ENCODE measurements at regions not wholly inside any gene's neighbourhood (a gene's known extent, or its start where the extent isn't known, plus 50 kb on each side); places are given as distances from the start of the nearest gene placed in this dataset.

DNA sequence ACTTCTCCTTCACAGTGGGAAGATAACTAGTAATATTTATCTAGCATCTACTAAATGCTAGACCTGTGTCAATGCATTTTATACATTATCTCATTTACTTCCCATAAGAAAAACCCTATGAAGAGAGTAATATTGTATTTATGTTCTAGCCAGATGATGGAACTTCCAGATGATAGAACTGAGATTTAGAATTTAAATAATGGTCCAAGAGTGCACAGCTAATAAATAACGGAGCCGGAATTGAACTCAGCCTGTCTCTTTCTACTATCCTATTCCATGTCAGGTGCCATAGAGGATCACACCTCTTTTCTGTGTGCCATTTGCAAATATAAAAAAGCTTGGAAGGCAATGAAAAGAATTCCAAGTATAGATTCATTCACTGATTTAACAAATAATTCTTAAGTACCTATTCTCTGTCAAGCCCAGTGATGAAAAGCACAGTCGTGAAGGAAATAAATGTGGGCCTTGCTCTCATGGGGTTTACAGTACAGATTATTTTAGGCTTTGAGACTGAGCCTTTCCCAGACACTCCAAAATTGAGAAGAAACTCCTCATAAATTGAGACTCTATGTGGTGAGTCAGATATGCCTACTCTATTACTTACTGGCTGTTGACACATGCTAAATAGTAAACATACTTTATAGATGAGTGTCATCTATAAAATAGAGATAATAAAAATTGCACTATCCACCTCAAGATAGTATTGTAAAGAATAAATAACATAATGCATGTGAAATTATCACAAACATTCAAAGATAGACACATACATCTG, 378.0 kb upstream of the PRMT6 start:
- TF ChIP-seq, protein P1, sequence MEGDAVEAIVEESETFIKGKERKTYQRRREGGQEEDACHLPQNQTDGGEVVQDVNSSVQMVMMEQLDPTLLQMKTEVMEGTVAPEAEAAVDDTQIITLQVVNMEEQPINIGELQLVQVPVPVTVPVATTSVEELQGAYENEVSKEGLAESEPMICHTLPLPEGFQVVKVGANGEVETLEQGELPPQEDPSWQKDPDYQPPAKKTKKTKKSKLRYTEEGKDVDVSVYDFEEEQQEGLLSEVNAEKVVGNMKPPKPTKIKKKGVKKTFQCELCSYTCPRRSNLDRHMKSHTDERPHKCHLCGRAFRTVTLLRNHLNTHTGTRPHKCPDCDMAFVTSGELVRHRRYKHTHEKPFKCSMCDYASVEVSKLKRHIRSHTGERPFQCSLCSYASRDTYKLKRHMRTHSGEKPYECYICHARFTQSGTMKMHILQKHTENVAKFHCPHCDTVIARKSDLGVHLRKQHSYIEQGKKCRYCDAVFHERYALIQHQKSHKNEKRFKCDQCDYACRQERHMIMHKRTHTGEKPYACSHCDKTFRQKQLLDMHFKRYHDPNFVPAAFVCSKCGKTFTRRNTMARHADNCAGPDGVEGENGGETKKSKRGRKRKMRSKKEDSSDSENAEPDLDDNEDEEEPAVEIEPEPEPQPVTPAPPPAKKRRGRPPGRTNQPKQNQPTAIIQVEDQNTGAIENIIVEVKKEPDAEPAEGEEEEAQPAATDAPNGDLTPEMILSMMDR (IDR thresholded peaks at IDR 0.05; ENCODE audit: extremely low read depth, insufficient read depth, missing control alignments) = no peak
- in situ Hi-C loops (cut with MboI; ENCODE audit: low pct_unique_long_range_greater_than_20kb, low sequenced_read_pairs, unreplicated experiment) = no loop called here
- DNase-seq (ENCODE audit: low spot score) = no peak

DNA sequence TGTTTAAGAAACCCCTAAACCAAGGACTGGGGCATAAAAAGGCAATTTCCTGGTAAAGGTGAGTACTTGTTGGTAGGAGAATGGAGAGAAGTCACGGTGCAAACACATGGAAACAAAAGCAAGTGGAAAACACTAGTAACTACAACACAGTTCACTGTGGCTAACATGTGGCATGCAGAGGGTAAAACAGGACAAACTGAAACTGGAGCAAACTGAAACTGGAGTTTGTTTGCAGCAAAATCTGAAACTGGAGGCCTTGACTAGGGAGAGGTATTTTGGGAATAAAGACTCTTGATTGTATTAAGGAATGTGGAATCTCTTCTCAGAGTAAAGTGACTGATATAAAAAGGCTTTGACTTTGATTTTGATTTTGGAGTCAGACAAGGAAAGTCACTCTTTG, 376.3 kb upstream of the PRMT6 start:
- in situ Hi-C loops (cut with MboI; ENCODE audit: low pct_unique_long_range_greater_than_20kb, low sequenced_read_pairs, unreplicated experiment) = no loop called here
- DNase-seq (ENCODE audit: low spot score) = no peak
- TF ChIP-seq, protein P1 (IDR thresholded peaks at IDR 0.05; ENCODE audit: extremely low read depth, insufficient read depth, missing control alignments) = no peak

DNA sequence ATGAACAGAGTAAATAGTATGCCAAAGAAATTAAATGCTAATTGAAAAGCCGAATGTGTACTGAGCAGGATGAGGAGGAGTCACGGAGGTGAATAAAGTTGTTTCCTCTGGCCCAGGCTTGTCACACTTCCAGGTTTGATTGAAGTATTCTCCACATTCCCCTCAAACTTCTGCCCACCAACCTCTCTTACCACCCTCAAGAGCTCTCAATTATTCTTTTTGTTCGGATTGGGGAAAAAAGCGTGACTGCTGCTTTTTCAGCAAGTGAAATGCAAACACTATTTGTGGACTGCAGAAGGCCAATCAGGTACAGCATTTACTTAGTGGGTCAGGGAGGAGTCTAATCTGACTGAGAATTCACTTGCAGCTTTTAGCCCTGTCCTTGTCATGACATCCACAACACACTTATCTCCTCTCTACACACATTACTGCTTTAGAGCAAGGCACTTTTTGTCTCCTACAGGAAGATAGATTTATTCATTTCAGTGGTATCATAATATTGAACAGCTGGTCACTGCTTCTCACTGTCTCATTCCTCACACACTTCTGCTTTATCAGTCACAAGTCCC, 375.6 kb upstream of the PRMT6 start:
- in situ Hi-C loops (cut with MboI; ENCODE audit: low pct_unique_long_range_greater_than_20kb, low sequenced_read_pairs, unreplicated experiment) = no loop called here
- TF ChIP-seq, protein P1 (IDR thresholded peaks at IDR 0.05; ENCODE audit: extremely low read depth, insufficient read depth, missing control alignments) = no peak
- DNase-seq (ENCODE audit: low spot score) = no peak

DNA sequence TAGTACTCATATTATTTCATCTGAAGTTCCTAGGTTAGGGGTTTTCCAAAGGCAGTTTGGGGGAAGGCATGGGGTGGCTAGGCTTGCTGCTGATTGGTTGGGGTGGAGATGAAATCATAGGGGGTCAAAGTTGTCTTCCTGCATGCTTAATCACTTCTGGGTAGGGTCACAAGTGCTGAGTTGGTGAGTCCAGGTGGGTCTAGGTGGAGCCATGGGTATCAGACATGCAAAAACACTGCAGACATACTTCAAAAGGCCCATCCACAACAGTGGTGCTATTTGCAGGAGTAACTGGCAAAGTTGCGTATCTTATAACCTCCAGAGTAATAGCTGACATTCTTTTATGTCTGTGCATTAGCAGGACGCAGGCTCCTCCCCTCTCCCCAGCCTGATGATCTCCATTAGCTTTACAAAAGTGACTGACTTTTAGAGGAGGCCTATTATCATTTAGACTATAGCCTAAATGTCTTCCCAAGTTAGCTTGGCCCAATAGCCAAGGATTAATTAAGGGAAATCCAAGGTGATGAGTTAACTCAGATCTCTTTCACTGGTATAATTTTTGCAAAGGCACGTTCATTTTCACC, 374.4 kb upstream of the PRMT6 start:
- TF ChIP-seq, protein P1 (IDR thresholded peaks at IDR 0.05; ENCODE audit: extremely low read depth, insufficient read depth, missing control alignments) = no peak
- DNase-seq (ENCODE audit: low spot score) = no peak
- in situ Hi-C loops (cut with MboI; ENCODE audit: low pct_unique_long_range_greater_than_20kb, low sequenced_read_pairs, unreplicated experiment) = no loop called here

DNA sequence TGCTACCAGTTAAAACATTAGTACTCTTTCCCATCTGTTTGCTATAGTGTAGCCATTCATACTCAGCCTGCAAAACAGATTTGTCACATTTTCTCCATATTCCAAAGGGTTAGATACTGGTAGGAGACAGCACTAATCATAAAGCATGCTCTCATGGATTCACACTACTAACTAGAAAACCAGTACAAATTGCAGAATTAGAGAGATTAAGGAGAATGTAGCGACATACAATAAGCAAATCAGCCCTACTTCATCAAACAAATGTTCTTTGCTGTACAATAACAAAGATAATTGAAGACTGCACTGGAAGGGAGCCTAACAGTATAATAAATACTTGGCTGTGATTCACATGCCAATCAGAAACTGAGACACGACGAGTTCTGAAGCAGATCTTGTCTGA, 368.0 kb upstream of the PRMT6 start:
- no peak for DNase-seq (ENCODE audit: low spot score)
- in situ Hi-C loops (cut with MboI; ENCODE audit: low pct_unique_long_range_greater_than_20kb, low sequenced_read_pairs, unreplicated experiment) = no loop called here

DNA sequence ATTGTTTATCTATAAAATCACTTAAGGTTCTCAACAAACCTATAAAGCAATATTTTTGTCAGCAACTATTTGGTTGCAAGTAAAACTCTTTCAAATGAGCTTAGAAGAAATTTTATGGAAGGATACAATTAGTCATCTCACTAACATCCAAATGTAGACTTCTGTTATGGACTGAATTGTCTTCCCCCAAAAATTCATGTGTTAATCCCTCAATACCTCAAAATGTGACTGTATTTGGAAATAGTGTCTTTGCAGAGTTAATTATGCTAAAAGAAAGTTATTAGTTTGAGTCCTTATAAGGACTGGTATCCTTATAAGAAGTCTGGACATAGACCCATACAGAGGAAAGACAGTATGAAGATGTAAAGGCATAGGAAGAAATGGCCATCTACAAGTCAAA, 357.8 kb upstream of the PRMT6 start:
- TF ChIP-seq, protein P1 (IDR thresholded peaks at IDR 0.05; ENCODE audit: extremely low read depth, insufficient read depth, missing control alignments) = no peak
- in situ Hi-C loops (cut with MboI; ENCODE audit: low pct_unique_long_range_greater_than_20kb, low sequenced_read_pairs, unreplicated experiment) = no loop called here
- no peak for DNase-seq (ENCODE audit: low spot score)

More for the DNA sequence above, 368.0 kb upstream of the PRMT6 start:
- TF ChIP-seq, protein P1 (IDR thresholded peaks at IDR 0.05; ENCODE audit: extremely low read depth, insufficient read depth, missing control alignments) = no peak

Measured in GM13977 (cell line).